Stomach (tissue), 8 donors: ENCODE measurements at regions not wholly inside any gene's neighbourhood (a gene's known extent, or its start where the extent isn't known, plus 50 kb on each side); places are given as distances from the start of the nearest gene placed in this dataset.
A peak's percentile ranks its signal among the peaks of the same experiment; 100 is the strongest.

Source experiments
- DNase-seq, 2 donors: peaks; one replicate each; pipeline versions ENCODE4 v3.0.0 to v3.0.0-alpha.2; 2013 to 2019
- H3K27ac ChIP-seq, 5 donors: fragments of 200-600 bp in 4 of 5; sonication (generic) in 4 of 5; one replicate each; pipeline ENCODE4 v1.5.1; 2013 to 2019; ENCODE audit warnings: mild to moderate bottlenecking in 1 of 5, moderate library complexity in 1 of 5
- H3K27me3 ChIP-seq, 3 donors: fragments of 200-600 bp; sonication (generic); one replicate each; pipeline ENCODE4 v1.5.1; 2017 to 2019; ENCODE audit warnings: mixed run types in 1 of 3
- H3K36me3 ChIP-seq, 4 donors: fragments of 200-600 bp; sonication (generic); 1 replicate in 3 of 4; 2 replicates in 1 of 4; pipeline ENCODE4 v1.5.1; 2016 to 2019
- H3K4me1 ChIP-seq, 4 donors: fragments of 200-600 bp; sonication (generic); one replicate each; pipeline ENCODE4 v1.5.1; 2016 to 2019
- H3K4me3 ChIP-seq, 4 donors: fragments of 200-600 bp; sonication (generic) in 3 of 4; one replicate each; pipeline ENCODE4 v1.5.1; 2016 to 2019; ENCODE audit warnings: mild to moderate bottlenecking in 1 of 4
- H3K9me3 ChIP-seq, 4 donors: fragments of 200-600 bp; sonication (generic); one replicate each; pipeline ENCODE4 v1.5.1; 2016 to 2019
- EP300 ChIP-seq: sonication (generic); formaldehyde crosslinking; IDR thresholded peaks from one replicate; pipeline ENCODE4 v1.6.1; 2017; ENCODE audit warnings: antibody characterized with exemption
- POLR2A ChIP-seq, 4 donors: fragments of 450-650 bp; IDR thresholded peaks; one replicate each; pipeline ENCODE4 v1.6.1; 2016; ENCODE audit warnings: antibody characterized with exemption in 4 of 4, control low read depth in 2 of 4, mild to moderate bottlenecking in 1 of 4, moderate library complexity in 1 of 4
- POLR2AphosphoS5 ChIP-seq, 3 donors: sonication (generic); formaldehyde crosslinking; IDR thresholded peaks; one replicate each; pipeline ENCODE4 v1.6.1; 2016; ENCODE audit warnings: antibody characterized with exemption in 3 of 3
- WGBS, 5 donors: extraction: QIAGEN DNeasy Blood & Tissue Kit in 3 of 5; methylation state at CpG; one replicate each; pipeline versions ENCODE4 v1.1.5 to v1.1.7; 2013 to 2018; 5-methylcytosine and 5-hydroxymethylcytosine counted together
- intact Hi-C: fragments of 100-400 bp; cut with DNase I; formaldehyde crosslinking; loops from one replicate; pipeline ENCODE4 v1.15.1; 2023; ENCODE audit warnings: low total_unique reads
- TF ChIP-seq, protein P1 (sequence below), 7 experiments: fragments of 450-650 bp in 4 of 7; fragments of 200-600 bp in 3 of 7; sonication (generic) in 3 of 7; IDR thresholded peaks; one replicate each; pipeline ENCODE4 v1.5.1; 2016 to 2019; ENCODE audit warnings: antibody characterized with exemption in 7 of 7, control low read depth in 2 of 7, mild to moderate bottlenecking in 1 of 7
- donor health status: healthy with polysubstance abuse.
- donor health status: Bipolar disorder and iron deficiency.
- donor health status: healthy.

DNA sequence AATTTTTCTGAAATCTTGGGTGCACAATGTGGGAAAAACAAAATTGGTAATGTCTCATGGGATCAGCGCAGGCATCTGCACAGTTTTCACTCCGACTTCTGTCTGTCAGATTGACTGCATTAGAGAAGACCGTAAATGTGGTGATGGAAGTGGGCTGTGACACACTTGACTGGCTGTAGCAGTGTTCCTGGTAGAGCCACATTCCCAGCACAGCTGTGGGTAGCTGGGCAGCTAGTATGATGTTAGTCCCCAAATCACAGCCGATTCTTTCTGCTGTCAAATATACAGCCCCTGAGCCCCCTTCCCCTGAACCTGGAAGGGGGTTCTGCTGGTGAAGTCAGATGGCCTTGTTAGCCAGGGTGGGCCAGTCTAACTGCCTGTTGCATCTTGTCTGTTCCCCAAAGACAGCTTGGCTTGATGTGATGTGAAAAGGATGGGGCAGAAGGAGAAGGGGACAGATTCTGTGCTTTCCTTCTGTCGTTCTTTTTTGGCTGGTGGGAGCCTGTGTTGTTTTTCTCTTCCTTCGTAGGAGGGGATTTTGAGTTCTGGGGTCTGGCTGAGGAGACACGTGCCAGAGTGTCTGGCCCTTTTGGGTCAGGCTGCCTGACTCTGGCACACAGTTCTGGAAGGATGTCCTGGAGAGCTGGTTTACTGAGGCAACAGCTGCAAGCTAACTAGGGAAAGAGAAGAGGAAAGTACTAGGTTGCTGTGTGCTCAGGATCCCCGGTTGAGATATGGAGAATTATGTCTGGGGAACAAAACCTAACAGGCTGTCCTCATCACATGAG lies 66.4 kb upstream of the SPRY4 start:
- Histone ChIP-seq H3K4me3 (no peak overlapping the region), H3K36me3 (no peaks in the 10 kb centered on the region), H3K27ac (peak overlapping the region in 2 of 5 donors; percentile 21 to 51), H3K27me3 (no peaks in the 10 kb centered on the region), H3K4me1 (peaks cover 12 to 50% (median 22%) of the 10 kb centered on the region in 4 donors), H3K9me3 (peaks cover 0 to 11% (median 5%) of the 10 kb centered on the region in 4 donors)
- intact Hi-C loops, result no loop called here
- DNase-seq, result peak in 1 of 2 donors; percentile 41
- WGBS, 5 donors, result 56 to 73% (median 64%) methylated on average over 8 of the region's 8 CpGs
- TF ChIP-seq, protein P1, sequence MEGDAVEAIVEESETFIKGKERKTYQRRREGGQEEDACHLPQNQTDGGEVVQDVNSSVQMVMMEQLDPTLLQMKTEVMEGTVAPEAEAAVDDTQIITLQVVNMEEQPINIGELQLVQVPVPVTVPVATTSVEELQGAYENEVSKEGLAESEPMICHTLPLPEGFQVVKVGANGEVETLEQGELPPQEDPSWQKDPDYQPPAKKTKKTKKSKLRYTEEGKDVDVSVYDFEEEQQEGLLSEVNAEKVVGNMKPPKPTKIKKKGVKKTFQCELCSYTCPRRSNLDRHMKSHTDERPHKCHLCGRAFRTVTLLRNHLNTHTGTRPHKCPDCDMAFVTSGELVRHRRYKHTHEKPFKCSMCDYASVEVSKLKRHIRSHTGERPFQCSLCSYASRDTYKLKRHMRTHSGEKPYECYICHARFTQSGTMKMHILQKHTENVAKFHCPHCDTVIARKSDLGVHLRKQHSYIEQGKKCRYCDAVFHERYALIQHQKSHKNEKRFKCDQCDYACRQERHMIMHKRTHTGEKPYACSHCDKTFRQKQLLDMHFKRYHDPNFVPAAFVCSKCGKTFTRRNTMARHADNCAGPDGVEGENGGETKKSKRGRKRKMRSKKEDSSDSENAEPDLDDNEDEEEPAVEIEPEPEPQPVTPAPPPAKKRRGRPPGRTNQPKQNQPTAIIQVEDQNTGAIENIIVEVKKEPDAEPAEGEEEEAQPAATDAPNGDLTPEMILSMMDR (IDR thresholded peaks at IDR 0.05), result no peak
- TF ChIP-seq POLR2AphosphoS5 (IDR thresholded peaks at IDR 0.05) (no peak), POLR2A (IDR thresholded peaks at IDR 0.05) (no peak), EP300 (no peak)

DNA sequence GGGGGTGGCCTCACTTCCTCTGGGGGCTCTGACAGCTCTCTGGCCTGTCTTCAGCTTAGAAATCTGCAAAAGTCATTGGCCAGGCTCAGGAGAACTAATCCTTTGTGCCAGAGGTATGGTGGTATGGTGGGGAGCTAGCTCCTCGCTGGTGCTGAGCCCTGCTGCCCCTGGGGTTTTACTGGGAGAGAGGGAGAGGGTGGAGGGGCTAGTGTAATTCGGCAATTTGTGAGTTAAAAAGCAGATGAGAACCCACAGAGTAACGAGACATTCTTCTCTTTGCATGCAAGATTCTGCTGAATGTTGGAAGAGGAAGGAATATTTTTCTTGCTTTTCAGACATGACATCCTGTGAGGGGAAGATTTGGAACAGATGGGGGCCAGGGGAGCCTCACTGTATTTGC lies 65.5 kb upstream of the SPRY4 start:
- no peak overlapping the region for H3K4me3 ChIP-seq
- intact Hi-C loops, result no loop called here
- peak in 1 of 2 donors; percentile 46 for DNase-seq
- TF ChIP-seq POLR2A (IDR thresholded peaks at IDR 0.05) (no peak), POLR2AphosphoS5 (IDR thresholded peaks at IDR 0.05) (no peak), EP300 (no peak)
- TF ChIP-seq, protein P1 (IDR thresholded peaks at IDR 0.05), result no peak
- peaks cover 0 to 1% (median 0%) of the 10 kb centered on the region in 4 donors for H3K9me3 ChIP-seq
- H3K36me3 ChIP-seq, result no peaks in the 10 kb centered on the region
- 36 to 54% (median 42%) methylated on average over 3 of the region's 3 CpGs for WGBS, 5 donors
- H3K4me1 ChIP-seq, result peaks cover 12 to 51% (median 22%) of the 10 kb centered on the region in 4 donors
- H3K27me3 ChIP-seq, result no peaks in the 10 kb centered on the region
- H3K27ac ChIP-seq, result peak overlapping the region in 4 of 5 donors; percentile 17 to 44 (median 26)

DNA sequence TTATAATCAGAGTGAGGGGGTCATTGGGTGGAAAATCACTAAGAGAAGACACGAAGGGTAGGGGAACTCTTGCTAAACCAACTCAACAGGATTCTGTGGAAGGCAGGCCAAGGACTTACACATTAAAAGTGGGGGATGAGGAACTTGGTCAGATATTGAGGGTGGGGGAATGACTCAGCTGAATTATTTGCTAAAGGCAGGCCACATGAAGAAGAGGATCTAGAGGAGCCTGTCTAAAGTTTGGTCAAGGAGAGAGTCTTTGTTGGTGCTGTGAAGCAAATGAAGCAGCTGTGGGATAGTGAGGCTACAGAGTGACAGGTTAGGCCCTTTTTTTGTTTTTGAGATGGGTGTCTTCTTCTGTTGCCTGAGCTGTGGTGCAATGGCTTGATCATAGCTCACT lies 63.9 kb upstream of the SPRY4 start:
- TF ChIP-seq POLR2AphosphoS5 (IDR thresholded peaks at IDR 0.05), result no peak
- TF ChIP-seq EP300, result no peak
- TF ChIP-seq, protein P1 (IDR thresholded peaks at IDR 0.05), result no peak
- TF ChIP-seq POLR2A (IDR thresholded peaks at IDR 0.05), result no peak
- DNase-seq, result no peak
- H3K9me3 ChIP-seq, result no peaks in the 10 kb centered on the region
- H3K27ac ChIP-seq, result peak overlapping the region in 1 of 5 donors; percentile 28
- H3K27me3 ChIP-seq, result no peaks in the 10 kb centered on the region
- H3K36me3 ChIP-seq, result no peaks in the 10 kb centered on the region
- WGBS, 5 donors, result 67 to 93% (median 81%) methylated on average over 1 of the region's 1 CpG
- H3K4me3 ChIP-seq, result no peak overlapping the region
- H3K4me1 ChIP-seq, result peaks cover 12 to 51% (median 22%) of the 10 kb centered on the region in 4 donors
- intact Hi-C loops, result no loop called here

DNA sequence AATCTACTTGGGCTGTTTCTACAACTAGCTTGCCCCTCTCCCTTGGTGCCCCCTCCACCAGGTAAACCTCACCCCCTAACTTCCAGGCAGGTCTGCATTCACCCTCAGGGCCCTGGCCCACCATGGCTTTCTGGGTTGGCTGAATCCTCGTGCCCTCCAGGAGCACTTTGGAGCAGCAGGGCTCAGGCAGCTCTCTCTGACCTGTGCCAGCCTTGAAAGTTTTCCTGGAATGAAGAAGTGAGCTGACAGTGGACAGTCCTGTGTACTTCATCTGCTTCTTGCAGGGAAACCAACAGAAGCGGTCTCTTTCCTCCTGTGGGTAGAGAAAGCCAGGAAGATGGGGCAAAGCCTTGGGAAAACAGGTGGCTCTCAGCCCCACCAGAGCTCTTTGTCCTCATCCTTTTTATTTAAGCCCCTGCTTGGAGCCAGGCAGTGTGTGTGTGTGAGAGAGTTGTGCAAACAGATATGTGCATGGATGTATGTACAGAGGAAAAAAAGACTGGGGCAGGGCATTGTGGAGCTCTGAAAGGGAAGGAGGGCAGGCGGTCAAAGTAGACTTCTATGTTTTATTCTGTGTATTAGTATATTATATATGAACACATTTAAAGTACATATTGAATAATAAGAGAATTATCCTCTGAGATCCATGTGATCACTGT lies 62.3 kb upstream of the SPRY4 start:
- WGBS, 5 donors, result 63 to 82% (median 70%) methylated on average over 3 of the region's 3 CpGs
- Histone ChIP-seq H3K27ac (peak overlapping the region in 3 of 5 donors; percentile 3 to 14 (median 14)), H3K9me3 (no peaks in the 10 kb centered on the region), H3K27me3 (no peaks in the 10 kb centered on the region), H3K4me1 (peaks cover 12 to 51% (median 22%) of the 10 kb centered on the region in 4 donors), H3K36me3 (no peaks in the 10 kb centered on the region), H3K4me3 (no peak overlapping the region)
- TF ChIP-seq POLR2AphosphoS5 (IDR thresholded peaks at IDR 0.05) (no peak), POLR2A (IDR thresholded peaks at IDR 0.05) (no peak), EP300 (no peak)
- TF ChIP-seq, protein P1 (IDR thresholded peaks at IDR 0.05), result no peak
- DNase-seq, result peak in 1 of 2 donors; percentile 27
- intact Hi-C loops, result no loop called here
